Mesodermal cell (in vitro differentiated cells): ENCODE measurements at regions not wholly inside any gene's neighbourhood (a gene's known extent, or its start where the extent isn't known, plus 50 kb on each side); places are given as distances from the start of the nearest gene placed in this dataset.

Experiments
- H3K27ac ChIP-seq: 2 replicates; pipeline ENCODE4 v1.7.0; 2013; ENCODE audit warnings: mild to moderate bottlenecking, low read depth, low read length, moderate library complexity; ENCODE audit not compliant: severe bottlenecking
- H3K36me3 ChIP-seq: 2 replicates; pipeline ENCODE4 v1.7.1; 2013; ENCODE audit warnings: mild to moderate bottlenecking, low read length, moderate library complexity; ENCODE audit not compliant: control insufficient read depth, insufficient read depth
- H3K4me1 ChIP-seq: one replicate; pipeline ENCODE4 v1.7.1; 2013; ENCODE audit warnings: mild to moderate bottlenecking, low read length; ENCODE audit not compliant: insufficient read depth, control insufficient read depth, poor library complexity, severe bottlenecking
- H3K4me3 ChIP-seq: 2 replicates; pipeline ENCODE4 v1.7.0; 2013; ENCODE audit warnings: low read length, control low read depth, mild to moderate bottlenecking; ENCODE audit not compliant: insufficient read depth, poor library complexity, severe bottlenecking; ENCODE audit errors: extremely low read depth
- H3K9me3 ChIP-seq: 2 replicates; pipeline ENCODE4 v1.7.1; 2013; ENCODE audit warnings: mild to moderate bottlenecking, low read length, moderate library complexity; ENCODE audit not compliant: control insufficient read depth
- WGBS, 2 experiments: methylation state at CpG; one replicate each; pipeline ENCODE4 v1.1.5; 2013; ENCODE audit warnings: missing lambda C conversion rate in 2 of 2; ENCODE audit not compliant: insufficient coverage in 2 of 2; 5-methylcytosine and 5-hydroxymethylcytosine counted together

DNA sequence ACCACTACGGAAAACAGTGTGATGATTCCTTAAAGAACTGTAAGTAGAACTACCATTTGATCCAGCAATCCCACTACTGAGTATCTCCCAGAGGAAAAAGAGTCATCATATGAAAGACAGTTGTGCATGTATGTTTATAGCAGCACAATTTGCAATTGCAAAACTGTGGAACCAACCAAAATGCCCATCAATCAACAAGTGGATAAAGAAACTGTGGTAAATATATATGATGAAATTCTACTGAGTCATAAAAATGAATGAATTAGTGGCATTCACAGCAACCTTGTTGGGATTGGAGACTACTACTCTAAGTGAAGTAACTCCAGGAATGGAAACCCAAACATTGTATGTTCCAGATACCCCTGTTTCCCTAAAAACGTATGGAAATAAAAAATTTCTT is 337.0 kb upstream of the PTBP2 start:
- Histone ChIP-seq H3K4me3 (no peak overlapping the region), H3K27ac (no peak overlapping the region), H3K4me1 (peaks cover 5% of the 10 kb centered on the region), H3K9me3 (peaks cover 9% of the 10 kb centered on the region), H3K36me3 (no peaks in the 10 kb centered on the region)
- no CpG with 5 or more reads among the region's 2 CpGs for WGBS, 2 experiments

DNA sequence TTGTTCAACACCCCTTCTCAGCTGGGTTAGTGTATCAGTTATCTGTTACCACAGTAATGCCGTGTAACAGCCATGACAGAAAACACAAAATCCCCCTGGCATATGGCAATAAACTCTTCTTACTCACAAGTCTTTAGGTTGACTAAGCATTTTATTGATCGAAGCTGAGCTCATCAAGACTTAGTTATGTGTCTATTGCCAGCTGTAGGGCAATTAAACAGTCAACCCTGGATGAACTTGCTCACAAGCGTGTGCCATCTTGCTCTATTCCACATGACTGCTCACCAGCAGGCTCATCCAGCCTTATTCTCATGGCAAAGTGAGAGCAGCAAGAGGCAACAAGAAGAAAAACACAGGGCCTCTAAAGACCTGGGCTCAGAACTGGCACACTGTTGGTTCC is 333.8 kb upstream of the PTBP2 start:
- Histone ChIP-seq H3K27ac (no peak overlapping the region), H3K9me3 (peaks cover 3% of the 10 kb centered on the region), H3K36me3 (no peaks in the 10 kb centered on the region), H3K4me1 (peaks cover 5% of the 10 kb centered on the region), H3K4me3 (no peak overlapping the region)
- 75 to 86% methylated on average over 2 to 3 of the region's 3 CpGs for WGBS, 2 experiments

DNA sequence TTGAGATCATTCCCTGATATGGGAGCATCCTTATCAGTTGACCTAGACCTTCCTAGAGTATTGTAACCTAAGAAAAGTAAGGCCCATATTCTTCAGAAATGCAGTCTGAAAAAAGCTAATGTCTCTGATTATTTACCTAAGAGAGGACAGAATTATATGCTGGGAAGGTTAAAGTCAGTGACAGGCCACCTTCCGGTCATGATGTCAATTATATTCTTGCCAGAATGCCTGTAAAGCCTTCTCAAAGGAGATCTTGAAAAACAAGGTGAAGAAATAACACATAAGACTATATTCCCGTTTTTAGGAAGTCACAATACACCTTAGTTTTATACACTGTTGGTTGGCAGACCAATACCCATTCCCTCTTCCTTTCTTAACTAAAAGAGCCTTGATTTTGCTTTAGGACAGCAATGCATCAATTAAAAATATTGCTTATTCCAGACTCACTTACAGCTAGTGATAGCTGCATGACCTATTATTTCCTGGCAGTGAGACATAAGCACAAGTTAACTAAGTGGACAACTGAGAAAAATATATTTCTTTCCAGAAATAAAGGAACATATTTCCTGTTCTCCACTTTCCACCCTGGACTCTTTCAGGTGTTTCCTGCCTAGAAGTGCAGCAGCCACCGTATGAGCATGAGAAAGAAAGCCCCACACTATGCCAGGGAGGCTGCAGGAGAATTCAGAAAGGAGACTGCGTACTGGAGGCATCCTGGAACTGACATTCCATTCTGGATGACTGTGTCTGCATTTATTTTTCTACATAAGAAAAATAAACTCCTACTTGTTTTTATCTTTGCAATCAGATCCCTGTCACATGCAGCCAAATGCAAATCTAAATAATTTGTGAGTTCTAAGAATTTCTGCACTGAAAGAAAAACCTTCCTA is 332.9 kb upstream of the PTBP2 start:
- 80 to 83% methylated on average over 1 to 2 of the region's 4 CpGs for WGBS, 2 experiments
- no peaks in the 10 kb centered on the region for H3K9me3 ChIP-seq
- H3K4me3 ChIP-seq = no peak overlapping the region
- peaks cover 5% of the 10 kb centered on the region for H3K4me1 ChIP-seq
- H3K36me3 ChIP-seq = no peaks in the 10 kb centered on the region
- H3K27ac ChIP-seq = no peak overlapping the region

DNA sequence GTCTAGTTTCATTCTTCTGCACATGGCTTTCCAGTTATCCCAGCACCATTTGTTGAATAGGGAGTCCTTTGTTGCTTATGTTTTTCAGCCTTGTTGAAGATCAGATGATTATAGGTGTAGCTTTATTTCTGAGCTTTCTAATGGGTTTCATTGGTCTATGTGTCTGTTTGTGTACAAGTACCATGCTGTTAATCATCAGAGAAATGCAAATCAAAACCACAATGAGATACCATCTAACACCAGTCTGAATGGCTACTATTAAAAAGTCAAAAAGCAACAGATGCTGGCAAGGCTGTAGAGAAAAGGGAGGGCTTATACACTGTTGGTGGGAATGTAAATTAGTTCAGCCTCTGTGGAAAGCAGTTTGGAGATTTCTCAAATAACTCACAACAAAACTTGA is 321.5 kb upstream of the PTBP2 start:
- Histone ChIP-seq H3K4me3 (no peak overlapping the region), H3K36me3 (no peaks in the 10 kb centered on the region), H3K4me1 (no peaks in the 10 kb centered on the region), H3K27ac (no peak overlapping the region), H3K9me3 (no peaks in the 10 kb centered on the region)

DNA sequence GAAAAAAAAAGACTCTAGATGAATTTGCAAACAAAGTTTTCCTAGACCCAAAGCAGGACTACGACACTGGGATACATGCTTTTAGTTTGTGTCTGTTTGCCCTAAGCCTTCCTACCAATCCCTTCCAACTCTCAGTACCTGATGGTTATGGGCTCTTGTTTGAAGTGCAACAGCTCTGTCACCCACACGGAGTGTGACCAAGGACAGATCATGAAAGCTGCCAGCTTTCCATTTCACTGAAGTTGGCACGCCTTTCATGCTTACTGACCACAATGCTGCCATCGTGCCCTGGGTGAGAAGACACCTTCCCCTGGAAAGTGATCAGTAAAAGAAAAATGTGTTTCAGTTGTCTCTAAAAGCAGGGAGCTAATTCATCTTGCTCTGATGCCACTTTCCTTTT is 312.5 kb upstream of the PTBP2 start:
- Histone ChIP-seq H3K27ac (no peak overlapping the region), H3K36me3 (no peaks in the 10 kb centered on the region), H3K4me1 (no peaks in the 10 kb centered on the region), H3K4me3 (no peak overlapping the region), H3K9me3 (no peaks in the 10 kb centered on the region)
- 64 to 83% methylated on average over 3 of the region's 4 CpGs for WGBS, 2 experiments

DNA sequence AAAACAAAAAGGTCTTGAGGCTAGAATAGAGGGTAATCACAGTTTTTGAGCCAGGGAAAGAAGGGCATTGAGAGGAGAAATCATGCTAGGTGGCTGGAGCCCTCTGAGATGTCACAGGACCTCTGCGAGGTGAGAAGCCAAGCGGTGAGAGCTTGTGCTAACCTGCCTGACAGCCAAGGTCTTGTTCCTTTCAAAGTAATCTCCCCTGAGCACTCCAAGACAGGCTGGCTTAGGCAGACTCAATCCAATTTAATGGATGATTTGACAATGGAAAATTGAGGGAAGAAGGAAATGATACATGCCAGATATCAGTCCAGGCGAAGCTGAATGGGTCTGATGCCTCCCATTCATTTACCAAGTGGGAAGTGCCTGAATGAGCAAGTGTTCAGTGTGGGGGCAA is 311.9 kb upstream of the PTBP2 start:
- H3K9me3 ChIP-seq = no peaks in the 10 kb centered on the region
- H3K4me3 ChIP-seq = no peak overlapping the region
- H3K36me3 ChIP-seq = no peaks in the 10 kb centered on the region
- WGBS, 2 experiments = 88 to 94% methylated on average over 3 of the region's 3 CpGs
- no peak overlapping the region for H3K27ac ChIP-seq
- no peaks in the 10 kb centered on the region for H3K4me1 ChIP-seq

DNA sequence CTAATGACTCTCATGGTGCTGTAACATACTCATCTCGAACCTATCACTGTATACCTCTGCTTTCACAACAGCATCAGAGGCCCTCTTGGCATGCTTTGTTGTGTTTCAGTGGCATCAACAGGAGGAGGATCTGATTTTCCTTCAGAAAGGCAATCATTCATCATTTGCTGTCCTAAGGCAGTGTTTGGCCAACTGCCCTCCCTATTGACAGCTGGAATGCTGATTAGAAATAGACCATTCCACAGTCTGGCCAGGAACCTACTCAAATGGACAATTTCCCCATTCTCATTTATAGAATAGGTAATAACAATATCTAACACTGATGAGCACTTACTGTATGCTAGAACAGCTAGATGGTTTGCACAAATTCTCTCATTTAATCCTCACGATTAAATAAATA is 310.6 kb upstream of the PTBP2 start:
- 63% methylated on average over 1 of the region's 2 CpGs; no CpG with 5 or more reads in 1 of the 2 experiments for WGBS, 2 experiments

DNA sequence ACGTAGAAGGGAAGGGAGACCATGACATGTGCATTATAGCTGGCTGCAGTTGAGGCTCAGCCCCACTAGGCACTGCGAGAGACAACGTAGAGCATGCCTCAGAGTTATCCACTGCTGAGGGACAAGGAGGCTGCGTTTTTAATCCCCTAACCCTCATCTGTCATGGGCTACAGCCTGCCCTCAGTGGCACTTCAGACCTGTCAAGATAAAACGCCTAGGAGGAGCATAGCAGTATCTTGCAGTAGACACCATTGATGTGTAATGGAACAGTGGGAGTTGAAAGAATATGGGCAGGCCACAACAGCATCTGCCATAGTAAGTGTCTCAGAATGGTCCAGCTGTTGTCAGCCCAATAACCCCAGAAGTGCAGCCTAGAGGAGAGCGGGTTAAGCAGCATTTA is 307.0 kb upstream of the PTBP2 start:
- H3K36me3 ChIP-seq = no peaks in the 10 kb centered on the region
- peaks cover 7% of the 10 kb centered on the region for H3K4me1 ChIP-seq
- WGBS, 2 experiments = 77 to 96% methylated on average over 3 of the region's 6 CpGs
- no peaks in the 10 kb centered on the region for H3K9me3 ChIP-seq
- no peak overlapping the region for H3K27ac ChIP-seq
- no peak overlapping the region for H3K4me3 ChIP-seq

More for the DNA sequence above, 310.6 kb upstream of the PTBP2 start:
- H3K27ac ChIP-seq = no peak overlapping the region
- H3K36me3 ChIP-seq = no peaks in the 10 kb centered on the region
- no peaks in the 10 kb centered on the region for H3K4me1 ChIP-seq
- no peaks in the 10 kb centered on the region for H3K9me3 ChIP-seq
- no peak overlapping the region for H3K4me3 ChIP-seq

DNA sequence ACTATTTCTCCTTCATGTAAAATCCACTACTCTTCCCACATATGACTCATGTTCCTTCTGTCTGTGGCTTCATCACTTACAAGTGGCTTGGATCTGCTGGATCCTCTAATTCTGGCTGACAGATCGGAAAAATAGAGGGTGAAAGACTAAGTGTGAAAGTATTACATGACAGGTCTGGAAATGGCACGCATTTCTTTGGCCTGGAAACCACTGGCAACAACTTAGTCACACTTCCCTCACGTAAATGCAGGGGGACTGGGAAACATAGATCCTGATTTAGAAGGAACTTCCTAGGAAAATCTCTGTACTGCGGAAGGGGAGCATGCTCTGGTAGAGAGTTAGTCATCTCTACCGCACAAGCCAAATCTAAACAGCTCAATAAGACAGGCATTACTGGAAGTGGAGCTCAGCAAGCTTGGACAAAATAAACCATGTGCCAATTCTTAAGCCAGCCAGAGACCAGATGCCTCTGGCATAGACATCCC is 305.4 kb upstream of the PTBP2 start:
- Histone ChIP-seq H3K27ac (peak overlapping the region; percentile 45), H3K4me1 (peaks cover 7% of the 10 kb centered on the region), H3K4me3 (no peak overlapping the region), H3K36me3 (no peaks in the 10 kb centered on the region), H3K9me3 (no peaks in the 10 kb centered on the region)
- 88 to 89% methylated on average over 3 to 4 of the region's 5 CpGs for WGBS, 2 experiments

DNA sequence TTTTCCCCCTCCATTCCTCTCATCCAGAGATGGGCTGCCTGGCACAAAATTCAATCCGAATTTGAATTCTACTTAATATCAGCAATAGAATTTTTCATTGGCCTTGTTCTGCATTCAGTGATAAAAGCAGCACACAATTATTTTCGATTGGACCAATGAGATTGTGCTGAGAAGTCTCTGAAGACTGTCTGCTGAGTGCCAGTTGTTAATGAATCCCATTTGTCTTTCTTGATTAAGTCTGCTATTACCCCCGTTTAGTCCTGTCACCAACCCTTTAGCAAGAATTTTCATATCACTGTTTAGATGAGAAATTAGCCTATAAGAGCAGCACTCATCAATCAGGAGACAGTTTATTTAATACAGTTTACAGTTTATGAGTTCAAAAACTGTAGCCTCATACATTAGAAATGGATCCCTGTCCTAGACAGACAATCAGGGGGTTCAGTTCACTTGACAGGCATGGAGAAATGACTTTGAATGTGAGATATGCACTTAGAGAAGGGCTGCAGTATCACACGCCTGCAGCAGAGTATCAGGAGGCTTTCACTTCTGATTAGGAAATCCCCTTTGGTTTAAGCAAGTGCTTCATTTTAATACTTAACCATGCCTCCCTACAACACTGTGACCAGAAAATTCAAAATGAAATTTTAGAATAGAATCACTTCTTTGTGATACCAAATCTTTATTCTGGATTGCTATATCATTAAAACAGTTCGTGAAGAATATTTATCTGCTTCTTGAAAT is 304.7 kb upstream of the PTBP2 start:
- WGBS, 2 experiments = 76 to 100% methylated on average over 2 of the region's 5 CpGs
- Histone ChIP-seq H3K4me1 (peaks cover 7% of the 10 kb centered on the region), H3K36me3 (no peaks in the 10 kb centered on the region), H3K27ac (no peak overlapping the region), H3K9me3 (no peaks in the 10 kb centered on the region), H3K4me3 (no peak overlapping the region)

DNA sequence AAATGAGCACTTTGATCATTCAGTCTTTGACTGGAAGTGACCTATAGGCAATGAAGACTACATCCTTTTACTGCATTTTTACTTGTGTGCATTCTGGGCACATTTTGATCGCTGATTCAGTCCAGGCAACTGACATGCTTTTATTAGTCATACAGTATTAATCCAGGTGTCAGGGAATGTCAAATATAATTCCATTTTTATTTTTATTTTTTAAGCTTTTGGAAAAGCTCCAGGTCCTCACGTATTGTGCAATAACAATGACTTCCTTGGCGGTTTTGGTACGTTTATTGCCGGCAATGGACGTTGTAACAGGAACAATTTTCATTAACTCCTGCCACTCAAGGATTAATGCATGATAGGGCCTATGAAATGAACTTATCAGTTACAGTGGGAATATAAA is 302.6 kb upstream of the PTBP2 start:
- no peaks in the 10 kb centered on the region for H3K9me3 ChIP-seq
- H3K4me3 ChIP-seq = no peak overlapping the region
- H3K4me1 ChIP-seq = peaks cover 7% of the 10 kb centered on the region
- no peak overlapping the region for H3K27ac ChIP-seq
- 94 to 98% methylated on average over 3 to 5 of the region's 6 CpGs for WGBS, 2 experiments
- H3K36me3 ChIP-seq = no peaks in the 10 kb centered on the region
